HG02885 (cell line): ENCODE measurements at regions not wholly inside any gene's neighbourhood (a gene's known extent, or its start where the extent isn't known, plus 50 kb on each side); places are given as distances from the start of the nearest gene placed in this dataset.
A peak's percentile ranks its signal among the peaks of the same experiment; 100 is the strongest.

Experiments used
- ATAC-seq: cut with Tn5 transposase; IDR thresholded peaks from one replicate; pipeline ENCODE4 v1.9.1; 2021; ENCODE audit warnings: mild to moderate bottlenecking; ENCODE audit not compliant: unreplicated experiment, poor library complexity

DNA sequence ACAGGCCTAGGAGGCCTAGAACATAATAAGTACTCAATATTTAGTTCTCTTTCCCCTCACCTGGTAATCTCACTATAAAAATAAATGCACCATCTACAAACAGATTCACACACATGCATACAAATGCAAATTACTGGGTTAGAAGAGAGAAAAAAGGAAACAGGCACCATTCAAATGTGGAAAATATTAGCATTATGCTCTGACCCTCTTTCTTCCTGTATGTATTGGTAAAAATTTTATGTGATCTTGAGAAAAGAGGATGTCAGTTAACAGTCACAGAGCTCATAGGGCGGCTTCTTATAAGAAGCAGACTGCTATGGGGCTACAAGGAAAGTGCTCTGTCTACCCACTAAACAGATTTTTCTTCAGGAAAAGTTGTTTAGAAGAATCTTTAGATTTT lies 565.4 kb downstream of the LMO4 start:
- peak; percentile 76 for ATAC-seq

DNA sequence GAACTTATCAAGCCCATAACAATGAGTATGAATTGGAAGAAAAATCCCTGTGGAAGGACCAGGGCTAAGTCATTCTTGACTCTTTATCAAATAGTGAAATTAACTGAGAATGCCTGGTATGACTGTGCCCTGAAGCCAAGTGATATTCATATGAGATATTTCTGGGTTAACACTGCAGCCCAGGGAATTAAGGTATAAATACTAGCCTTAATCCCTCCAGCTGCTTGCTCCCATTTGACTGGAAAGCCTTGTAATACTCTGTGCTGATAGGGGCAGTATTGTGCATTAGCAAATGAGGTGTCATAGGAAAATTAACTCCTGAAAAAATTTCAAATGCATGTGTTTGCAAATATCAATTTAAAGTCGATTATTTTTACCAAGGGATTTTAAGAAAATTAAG lies 568.8 kb downstream of the LMO4 start:
- no peak for ATAC-seq

DNA sequence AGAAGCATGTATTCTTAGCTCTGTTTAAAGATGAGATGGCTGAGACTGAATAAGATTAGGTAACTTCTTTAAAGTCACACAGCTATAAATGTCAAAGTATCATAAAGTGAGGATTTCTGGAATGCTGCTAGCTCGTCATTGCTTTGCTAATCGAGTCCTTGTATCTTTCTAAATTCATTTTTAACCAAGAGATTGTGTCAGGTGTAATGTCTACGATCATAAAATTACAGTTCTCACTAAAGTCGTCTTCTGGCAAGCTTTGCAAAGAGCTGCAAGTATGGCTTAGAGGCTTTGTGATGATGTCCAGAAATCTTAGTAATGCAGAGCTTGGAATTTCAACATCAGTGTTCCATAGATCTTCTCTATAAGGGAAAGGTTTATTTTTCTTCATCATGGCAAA lies 569.8 kb downstream of the LMO4 start:
- ATAC-seq = no peak

DNA sequence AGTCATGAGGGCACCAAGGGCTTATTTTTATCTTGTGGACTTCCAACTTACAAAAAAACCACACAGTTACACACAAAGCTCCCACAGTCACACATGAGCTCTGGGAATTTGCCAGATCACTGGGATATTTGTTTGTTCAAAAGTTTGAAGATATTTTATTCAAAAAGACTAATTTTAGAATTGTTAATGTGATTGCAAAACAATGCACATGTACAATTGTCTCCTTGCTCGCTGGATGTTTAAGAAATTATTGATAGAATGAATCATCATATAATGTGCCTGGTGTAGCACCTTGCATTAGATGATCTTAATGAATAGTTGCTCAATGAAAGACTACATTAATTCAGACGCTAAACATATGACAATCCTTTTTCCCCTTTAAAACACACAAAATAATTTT lies 570.3 kb downstream of the LMO4 start:
- no peak for ATAC-seq

- ATAC-seq = no peak
These were observed 571.1 kb downstream of the LMO4 start for GRCh38 chr1:87899746-87900145.

GRCh38 chr1:87902830-87903229 lies 574.1 kb downstream of the LMO4 start:
- ATAC-seq = peak; percentile 81

- ATAC-seq = no peak
These were observed 574.6 kb downstream of the LMO4 start for GRCh38 chr1:87903242-87903641.

GRCh38 chr1:87904651-87905050 lies 576.0 kb downstream of the LMO4 start:
- ATAC-seq = no peak

- ATAC-seq = no peak
These were observed 577.0 kb downstream of the LMO4 start for GRCh38 chr1:87905651-87906050.

GRCh38 chr1:87906078-87906477 lies 577.4 kb downstream of the LMO4 start:
- no peak for ATAC-seq

DNA sequence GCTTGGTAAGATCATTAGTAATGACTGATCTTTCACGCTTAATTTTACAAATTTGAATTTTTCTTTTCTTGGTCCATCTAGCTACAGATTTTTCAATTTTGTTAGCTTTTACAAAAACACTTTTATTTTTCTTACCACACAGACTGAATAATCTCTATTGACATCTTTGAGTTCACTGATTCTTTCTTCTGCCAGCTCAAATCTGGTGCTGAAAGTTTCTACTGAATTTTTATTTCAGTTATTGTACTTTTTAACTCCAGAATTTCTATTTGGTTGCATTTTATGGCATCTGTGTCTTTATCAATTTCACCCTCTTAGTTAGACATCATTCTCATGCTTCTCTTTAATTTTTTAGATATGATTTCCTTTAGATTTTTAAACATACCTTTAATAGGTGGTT lies 584.7 kb downstream of the LMO4 start:
- ATAC-seq = no peak

- ATAC-seq = no peak
These were observed 585.7 kb downstream of the LMO4 start for GRCh38 chr1:87914396-87914795.

- no peak for ATAC-seq
These were observed 587.1 kb downstream of the LMO4 start for GRCh38 chr1:87915771-87916170.

DNA sequence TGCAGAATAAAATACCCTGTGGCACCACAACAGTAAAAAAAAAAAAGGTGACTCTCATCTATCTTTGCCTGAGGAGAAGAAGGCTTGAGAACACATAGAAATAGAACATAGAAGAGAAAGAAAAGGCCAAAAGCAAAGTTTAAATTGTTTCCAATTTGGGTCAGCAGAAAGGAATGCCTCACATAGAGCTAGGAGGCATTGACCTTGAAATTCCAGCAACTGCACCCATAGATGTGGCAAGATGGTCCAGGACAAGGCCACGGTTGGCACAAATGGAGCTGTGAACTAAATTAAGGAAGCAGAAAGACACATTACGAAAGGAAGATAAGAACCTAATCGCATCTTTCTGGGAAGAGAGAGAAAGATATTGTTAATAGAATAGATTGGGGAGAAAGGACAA lies 588.3 kb downstream of the LMO4 start:
- no peak for ATAC-seq

DNA sequence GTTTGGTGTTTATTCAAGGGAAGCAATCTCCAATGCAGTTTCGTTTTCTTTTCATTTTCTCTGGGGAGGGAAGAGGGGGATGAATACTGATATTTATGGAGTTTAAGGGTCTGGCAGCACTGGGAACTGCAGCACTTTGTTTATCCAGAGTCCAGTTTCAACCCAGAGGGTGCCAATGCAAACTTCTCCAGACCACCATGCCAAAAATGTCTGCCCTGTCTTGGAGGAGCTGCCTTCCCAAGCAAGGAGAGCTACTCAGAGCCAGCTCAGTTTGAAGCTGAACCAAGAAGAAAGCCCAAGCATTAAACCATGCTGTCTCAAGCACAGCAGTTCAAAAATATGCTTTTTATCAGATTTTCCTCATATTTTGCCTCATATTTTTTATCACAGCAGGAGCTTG lies 589.7 kb downstream of the LMO4 start:
- no peak for ATAC-seq

- ATAC-seq = no peak
These were observed 594.2 kb downstream of the LMO4 start for GRCh38 chr1:87922885-87923284.

DNA sequence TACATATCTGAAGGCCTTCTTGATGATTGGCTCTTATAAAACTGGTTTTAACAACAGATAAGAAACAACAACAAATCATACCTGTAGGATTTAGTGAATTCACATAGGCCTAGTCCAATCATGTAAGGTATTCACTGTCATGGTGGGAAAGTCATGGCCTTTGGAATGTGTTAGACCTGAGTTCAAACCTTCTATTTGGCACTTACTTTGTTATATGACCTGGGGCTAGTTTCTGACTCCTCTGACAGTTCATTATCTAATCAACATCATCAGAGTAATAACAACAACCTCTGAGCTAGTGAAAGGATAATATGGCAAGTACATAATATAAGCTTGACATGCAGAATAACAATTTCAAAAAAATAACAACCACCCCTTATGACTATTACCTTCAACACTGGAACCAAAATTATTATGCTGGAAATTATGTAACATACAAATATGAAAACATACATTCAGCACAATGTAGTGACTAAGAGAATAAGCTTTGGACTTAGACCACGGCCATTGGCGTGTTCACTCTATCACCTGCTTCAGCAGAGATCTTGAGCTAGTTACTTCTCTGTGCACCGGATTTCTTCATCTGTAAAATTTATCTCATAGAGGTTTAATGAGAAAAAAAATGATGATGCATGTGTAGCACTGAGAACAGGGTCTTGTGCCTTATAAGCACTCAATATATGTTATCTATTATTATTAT lies 597.6 kb downstream of the LMO4 start:
- no peak for ATAC-seq

DNA sequence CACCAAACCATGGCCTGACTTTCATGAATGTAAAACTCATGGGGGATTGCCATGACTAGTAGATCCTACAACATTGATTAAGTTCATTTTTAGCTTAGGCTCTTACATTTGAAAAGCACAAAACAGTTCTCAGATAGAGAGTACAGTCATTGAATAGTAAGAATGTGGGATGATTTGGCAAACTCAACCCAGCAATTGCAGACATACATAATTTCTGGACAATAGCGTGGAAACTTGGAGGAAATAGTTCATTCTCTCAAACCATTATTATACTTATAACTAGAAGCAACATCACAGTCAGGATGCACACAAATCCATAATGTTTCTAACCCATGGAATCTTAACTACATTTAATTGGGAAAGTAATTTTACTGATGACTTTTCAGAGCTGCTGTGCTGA lies 598.2 kb downstream of the LMO4 start:
- ATAC-seq = no peak

- no peak for ATAC-seq
These were observed 599.0 kb downstream of the LMO4 start for GRCh38 chr1:87927391-87928280.

DNA sequence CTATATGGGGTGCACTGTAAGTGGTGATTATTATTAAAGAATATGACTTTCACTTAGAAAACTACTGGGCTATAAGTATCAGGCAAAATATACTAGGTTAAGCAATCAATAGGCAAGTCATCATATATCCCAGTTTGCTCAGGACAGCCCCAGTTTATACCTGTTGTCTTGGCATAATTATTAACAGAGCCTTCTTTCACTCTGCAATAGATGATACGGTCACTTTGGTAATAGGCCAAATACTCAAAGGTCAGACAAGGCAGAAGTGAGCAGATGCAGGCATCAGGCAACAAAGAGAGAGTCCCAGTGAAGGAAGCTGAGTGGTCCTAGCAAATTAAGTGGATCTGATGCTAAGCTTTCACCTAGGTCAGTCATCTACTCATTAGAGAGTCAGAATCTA lies 599.9 kb downstream of the LMO4 start:
- ATAC-seq = no peak

- no peak for ATAC-seq
These were observed 601.2 kb downstream of the LMO4 start for GRCh38 chr1:87929906-87930305.

- ATAC-seq = no peak
These were observed 602.1 kb downstream of the LMO4 start for GRCh38 chr1:87930796-87931195.
